SK-N-SH treated with all-trans-retinoic acid at 6 μM for 48 hours (cell line): ENCODE measurements at regions not wholly inside any gene's neighbourhood (a gene's known extent, or its start where the extent isn't known, plus 50 kb on each side); places are given as distances from the start of the nearest gene placed in this dataset.

Source experiments
- ATAC-seq: fragments of 200-7000 bp; cut with Tn5 transposase; 3 replicates; pipeline ENCODE4 v1.9.1; 2020; ENCODE audit warnings: mild to moderate bottlenecking, moderate library complexity
- ARNTL ChIP-seq: fragments of 450-650 bp; formaldehyde crosslinking; IDR thresholded peaks from 2 replicates; pipeline ENCODE4 v1.5.0; 2020; ENCODE audit warnings: low read depth, mild to moderate bottlenecking, moderate library complexity, borderline replicate concordance
- BACH2 ChIP-seq: fragments of 250-450 bp; sonication (Bioruptor Pico); IDR thresholded peaks from 2 replicates; pipeline ENCODE4 v1.9.0; 2021; ENCODE audit warnings: mild to moderate bottlenecking, borderline replicate concordance
- CREB5 ChIP-seq: fragments of 250-450 bp; sonication (Bioruptor Pico); IDR thresholded peaks from 2 replicates; pipeline ENCODE4 v1.5.1; 2020; ENCODE audit warnings: low read depth, mild to moderate bottlenecking, moderate library complexity
- CSDC2 ChIP-seq: fragments of 250-450 bp; sonication (Bioruptor Pico); IDR thresholded peaks from 2 replicates; pipeline ENCODE4 v1.5.0; 2020; ENCODE audit warnings: mild to moderate bottlenecking, moderate library complexity
- CSRNP3 ChIP-seq: fragments of 250-450 bp; sonication (Bioruptor Pico); IDR thresholded peaks from 2 replicates; pipeline ENCODE4 v1.5.1; 2021; ENCODE audit warnings: mild to moderate bottlenecking, moderate library complexity
- ESRRG ChIP-seq: fragments of 250-450 bp; sonication (Bioruptor Pico); IDR thresholded peaks from 2 replicates; pipeline ENCODE4 v1.6.1; 2021; ENCODE audit warnings: mild to moderate bottlenecking
- GLIS3 ChIP-seq: fragments of 250-450 bp; sonication (Bioruptor Pico); IDR thresholded peaks from 2 replicates; pipeline ENCODE4 v1.5.0; 2020; ENCODE audit warnings: mild to moderate bottlenecking, moderate library complexity
- ISL1 ChIP-seq: fragments of 250-450 bp; sonication (Bioruptor Pico); IDR thresholded peaks from 2 replicates; pipeline ENCODE4 v2.1.2; 2022; ENCODE audit warnings: mild to moderate bottlenecking, moderate library complexity
- OSR1 ChIP-seq: fragments of 250-450 bp; sonication (Bioruptor Pico); IDR thresholded peaks from 2 replicates; pipeline ENCODE4 v1.8.0; 2022; ENCODE audit warnings: moderate library complexity, mild to moderate bottlenecking, inconsistent platforms
- PATZ1 ChIP-seq: fragments of 250-450 bp; sonication (Bioruptor Pico); IDR thresholded peaks from 2 replicates; pipeline ENCODE4 v1.8.0; 2020; ENCODE audit warnings: mild to moderate bottlenecking, moderate library complexity, borderline replicate concordance
- POU6F1 ChIP-seq: fragments of 250-450 bp; sonication (Bioruptor Pico); IDR thresholded peaks from 2 replicates; pipeline ENCODE4 v1.8.0; 2021; ENCODE audit warnings: low read depth, mild to moderate bottlenecking, moderate library complexity, borderline replicate concordance
- PPARA ChIP-seq: fragments of 250-450 bp; sonication (Bioruptor Pico); IDR thresholded peaks from 2 replicates; pipeline ENCODE4 v1.5.0; 2020; ENCODE audit warnings: mild to moderate bottlenecking, borderline replicate concordance
- RARB ChIP-seq: fragments of 250-450 bp; sonication (Bioruptor Pico); IDR thresholded peaks from 2 replicates; pipeline ENCODE4 v1.8.0; 2021; ENCODE audit warnings: mild to moderate bottlenecking, moderate library complexity
- SNAI2 ChIP-seq: fragments of 250-450 bp; sonication (Bioruptor Pico); IDR thresholded peaks from 2 replicates; pipeline ENCODE4 v1.5.0; 2020; ENCODE audit warnings: mild to moderate bottlenecking, moderate library complexity
- TCF4 ChIP-seq: fragments of 250-450 bp; sonication (Bioruptor Pico); IDR thresholded peaks from 2 replicates; pipeline ENCODE4 v1.8.0; 2021; ENCODE audit warnings: mild to moderate bottlenecking, moderate library complexity, borderline replicate concordance
- TOX ChIP-seq: fragments of 250-450 bp; sonication (Bioruptor Pico); IDR thresholded peaks from 2 replicates; pipeline ENCODE4 v1.8.0; 2021; ENCODE audit warnings: mild to moderate bottlenecking, moderate library complexity, borderline replicate concordance
- TSHZ2 ChIP-seq: fragments of 250-450 bp; sonication (Bioruptor Pico); IDR thresholded peaks from 2 replicates; pipeline ENCODE4 v1.5.0; 2020; ENCODE audit warnings: mild to moderate bottlenecking, moderate library complexity
- ZC3H10 ChIP-seq: fragments of 250-450 bp; sonication (Bioruptor Pico); IDR thresholded peaks from 2 replicates; pipeline ENCODE4 v1.5.1; 2021; ENCODE audit warnings: mild to moderate bottlenecking, moderate library complexity
- ZFP3 ChIP-seq: fragments of 250-450 bp; sonication (Bioruptor Pico); IDR thresholded peaks from 2 replicates; pipeline ENCODE4 v1.5.0; 2020; ENCODE audit warnings: mild to moderate bottlenecking, moderate library complexity
- ZFP30 ChIP-seq: fragments of 450-650 bp; formaldehyde crosslinking; IDR thresholded peaks from 2 replicates; pipeline ENCODE4 v1.5.0; 2022; ENCODE audit warnings: mild to moderate bottlenecking, moderate library complexity
- ZNF565 ChIP-seq: fragments of 450-650 bp; formaldehyde crosslinking; conservative IDR thresholded peaks from 2 replicates; pipeline ENCODE4 v1.5.0; 2020; ENCODE audit warnings: low read depth, mild to moderate bottlenecking, moderate library complexity
- ZNF70 ChIP-seq: fragments of 450-650 bp; formaldehyde crosslinking; IDR thresholded peaks from 2 replicates; pipeline ENCODE4 v1.5.0; 2020; ENCODE audit warnings: mild to moderate bottlenecking, moderate library complexity
- ZNF8 ChIP-seq: fragments of 450-650 bp; formaldehyde crosslinking; IDR thresholded peaks from 2 replicates; pipeline ENCODE4 v1.5.0; 2020; ENCODE audit warnings: mild to moderate bottlenecking, moderate library complexity

GRCh38 chr4:115315182-115315581 is 201.8 kb upstream of the NDST4 start (continued):
- TF ChIP-seq TCF4 (no peak), CSDC2 (CRISPR knock-in tag) (no peak), ISL1 (no peak), ARNTL (CRISPR knock-in tag) (no peak)

GRCh38 chr4:115310641-115311040 is 197.2 kb upstream of the NDST4 start:
- TF ChIP-seq OSR1 (CRISPR knock-in tag) = no peak
- no peak for TF ChIP-seq CSDC2 (CRISPR knock-in tag)
- no peak for TF ChIP-seq TCF4
- TF ChIP-seq PPARA (CRISPR knock-in tag) = no peak
- TF ChIP-seq ZNF70 (CRISPR knock-in tag) = no peak
- TF ChIP-seq ISL1 = no peak
- TF ChIP-seq RARB (CRISPR knock-in tag) = no peak
- TF ChIP-seq ARNTL (CRISPR knock-in tag) = no peak
- no peak for TF ChIP-seq ZFP3 (CRISPR knock-in tag)
- no peak for TF ChIP-seq TOX
- TF ChIP-seq PATZ1 = no peak
- no peak for TF ChIP-seq ZC3H10 (CRISPR knock-in tag)
- TF ChIP-seq ZNF8 (CRISPR knock-in tag) = no peak
- TF ChIP-seq POU6F1 = no peak
- TF ChIP-seq ESRRG (CRISPR knock-in tag) = no peak
- TF ChIP-seq GLIS3 (CRISPR knock-in tag) = no peak
- TF ChIP-seq CREB5 (CRISPR knock-in tag) = no peak
- no peak for TF ChIP-seq CSRNP3 (CRISPR knock-in tag)
- no peak for TF ChIP-seq TSHZ2 (CRISPR knock-in tag)
- no peak for TF ChIP-seq ZNF565 (CRISPR knock-in tag)
- no peak for ATAC-seq

GRCh38 chr4:115294717-115295116 is 181.3 kb upstream of the NDST4 start:
- no peak for ATAC-seq
- TF ChIP-seq PPARA (CRISPR knock-in tag) = no peak

- TF ChIP-seq SNAI2 (no peak), OSR1 (CRISPR knock-in tag) (no peak), ZFP3 (CRISPR knock-in tag) (no peak), CSDC2 (CRISPR knock-in tag) (no peak), ISL1 (no peak), BACH2 (no peak), TSHZ2 (CRISPR knock-in tag) (no peak), ZNF565 (CRISPR knock-in tag) (no peak), ZFP30 (no peak), RARB (CRISPR knock-in tag) (no peak), TCF4 (no peak), CREB5 (CRISPR knock-in tag) (no peak), TOX (no peak), PPARA (CRISPR knock-in tag) (no peak)
- no peak for ATAC-seq
Observed at GRCh38 chr4:115293093-115293462, 179.7 kb upstream of the NDST4 start.
